Stimulated activated naive CD8-positive, alpha-beta T cell treated with anti-CD3 and anti-CD28 coated beads, Interleukin-15, Interleukin-2, amounts not matched to agents 100 U/mL and 50 U/mL, for 24 hours (primary cell): ENCODE measurements at regions not wholly inside any gene's neighbourhood (a gene's known extent, or its start where the extent isn't known, plus 50 kb on each side); places are given as distances from the start of the nearest gene placed in this dataset.

ENCODE experiments used
- ATAC-seq: fragments of 150-1000 bp; cut with Tn5 transposase; one replicate; pipeline ENCODE4 v1.10.0; 2021
- DNase-seq: peaks from one replicate; pipeline ENCODE4 v3.0.0; 2021

GRCh38 chr1:5812295-5812694, 179.9 kb downstream of the NPHP4 start:
- DNase-seq (no peak), ATAC-seq (no peak)

GRCh38 chr1:5811419-5811818, 180.8 kb downstream of the NPHP4 start:
- no peak for ATAC-seq
- DNase-seq: no peak

- ATAC-seq (no peak), DNase-seq (no peak)
Observed at GRCh38 chr1:5810553-5811270, 181.5 kb downstream of the NPHP4 start.

- no peak for ATAC-seq
Observed at GRCh38 chr1:5810131-5810530, 182.1 kb downstream of the NPHP4 start.

GRCh38 chr1:5809207-5809788, 182.9 kb downstream of the NPHP4 start:
- DNase-seq (no peak), ATAC-seq (no peak)

More at GRCh38 chr1:5810131-5810530, 182.1 kb downstream of the NPHP4 start:
- no peak for DNase-seq

GRCh38 chr1:5803851-5804250, 188.4 kb downstream of the NPHP4 start:
- DNase-seq (no peak), ATAC-seq (no peak)

GRCh38 chr1:5802606-5803005, 189.6 kb downstream of the NPHP4 start:
- no peak for ATAC-seq
- no peak for DNase-seq

GRCh38 chr1:5798904-5799303, 193.3 kb downstream of the NPHP4 start:
- ATAC-seq: no peak
- no peak for DNase-seq

GRCh38 chr1:5798151-5798730, 194.0 kb downstream of the NPHP4 start:
- ATAC-seq (no peak), DNase-seq (no peak)

GRCh38 chr1:5796028-5796427, 196.2 kb downstream of the NPHP4 start:
- DNase-seq: no peak
- ATAC-seq: peak; percentile 42

- no peak for DNase-seq
- ATAC-seq: no peak
Observed at GRCh38 chr1:5794279-5794678, 197.9 kb downstream of the NPHP4 start.

- DNase-seq: no peak
- no peak for ATAC-seq
Observed at GRCh38 chr1:5793516-5793915, 198.7 kb downstream of the NPHP4 start.

- ATAC-seq: no peak
- DNase-seq: no peak
Observed at GRCh38 chr1:5781079-5781478, 211.1 kb downstream of the NPHP4 start.

GRCh38 chr1:5780324-5780716, 211.9 kb downstream of the NPHP4 start:
- ATAC-seq (no peak), DNase-seq (no peak)

GRCh38 chr1:5779608-5780323, 212.5 kb downstream of the NPHP4 start:
- DNase-seq: no peak
- no peak for ATAC-seq

GRCh38 chr1:5776035-5776550, 216.1 kb downstream of the NPHP4 start:
- ATAC-seq (no peak), DNase-seq (no peak)

- DNase-seq (no peak), ATAC-seq (no peak)
Observed at GRCh38 chr1:5774019-5774418, 218.2 kb downstream of the NPHP4 start.

- DNase-seq (no peak), ATAC-seq (no peak)
Observed at GRCh38 chr1:5771788-5772187, 220.4 kb downstream of the NPHP4 start.

- ATAC-seq (no peak), DNase-seq (no peak)
Observed at GRCh38 chr1:5770981-5771765, 221.1 kb downstream of the NPHP4 start.

GRCh38 chr1:5769760-5770159, 222.5 kb downstream of the NPHP4 start:
- ATAC-seq (no peak), DNase-seq (no peak)

GRCh38 chr1:5769146-5769545, 223.1 kb downstream of the NPHP4 start:
- ATAC-seq (no peak), DNase-seq (no peak)

GRCh38 chr1:5768014-5768413, 224.2 kb downstream of the NPHP4 start:
- ATAC-seq (no peak), DNase-seq (no peak)
